GM12801 (cell line): ENCODE measurements at regions not wholly inside any gene's neighbourhood (a gene's known extent, or its start where the extent isn't known, plus 50 kb on each side); places are given as distances from the start of the nearest gene placed in this dataset.

Experiments used
- TF ChIP-seq, protein P1 (sequence below): IDR thresholded peaks from one replicate; pipeline ENCODE4 v1.5.1; 2011; ENCODE audit warnings: control low read depth; ENCODE audit not compliant: insufficient read length; ENCODE audit errors: extremely low read depth

DNA sequence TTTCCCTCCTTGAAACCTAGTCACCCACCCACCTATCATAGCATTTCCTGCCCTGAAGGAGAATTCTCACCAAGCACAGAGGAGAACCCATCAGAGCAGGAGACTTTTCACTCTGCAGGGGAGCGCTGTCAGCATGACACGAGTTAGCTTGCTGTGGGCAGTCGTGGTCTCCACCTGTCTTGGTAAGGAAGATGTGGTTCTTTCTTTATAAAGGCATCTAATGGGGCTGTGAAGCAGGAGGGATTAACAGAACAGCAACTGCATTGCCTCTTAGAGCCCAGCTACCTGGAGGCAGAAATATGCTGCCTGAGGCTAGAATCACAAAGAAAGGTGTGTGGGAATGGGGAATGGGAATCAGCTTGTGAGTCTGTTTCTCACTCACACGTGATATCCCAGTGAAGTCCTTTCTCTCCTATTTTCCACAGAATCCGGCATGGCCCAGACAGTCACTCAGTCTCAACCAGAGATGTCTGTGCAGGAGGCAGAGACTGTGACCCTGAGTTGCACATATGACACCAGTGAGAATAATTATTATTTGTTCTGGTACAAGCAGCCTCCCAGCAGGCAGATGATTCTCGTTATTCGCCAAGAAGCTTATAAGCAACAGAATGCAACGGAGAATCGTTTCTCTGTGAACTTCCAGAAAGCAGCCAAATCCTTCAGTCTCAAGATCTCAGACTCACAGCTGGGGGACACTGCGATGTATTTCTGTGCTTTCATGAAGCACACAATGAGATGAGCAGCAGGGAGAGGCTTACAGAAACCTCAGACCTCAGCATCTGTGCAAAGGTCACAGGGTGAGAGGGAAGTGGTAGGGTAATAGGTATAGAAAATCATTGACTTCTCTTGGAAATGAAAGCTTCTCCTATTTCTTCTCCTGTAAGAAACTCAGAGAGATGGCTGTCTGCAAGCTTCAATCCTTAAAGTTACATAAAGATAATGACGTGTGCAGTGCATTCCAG lies 316.9 kb downstream of the DAD1 start:
- TF ChIP-seq, protein P1, sequence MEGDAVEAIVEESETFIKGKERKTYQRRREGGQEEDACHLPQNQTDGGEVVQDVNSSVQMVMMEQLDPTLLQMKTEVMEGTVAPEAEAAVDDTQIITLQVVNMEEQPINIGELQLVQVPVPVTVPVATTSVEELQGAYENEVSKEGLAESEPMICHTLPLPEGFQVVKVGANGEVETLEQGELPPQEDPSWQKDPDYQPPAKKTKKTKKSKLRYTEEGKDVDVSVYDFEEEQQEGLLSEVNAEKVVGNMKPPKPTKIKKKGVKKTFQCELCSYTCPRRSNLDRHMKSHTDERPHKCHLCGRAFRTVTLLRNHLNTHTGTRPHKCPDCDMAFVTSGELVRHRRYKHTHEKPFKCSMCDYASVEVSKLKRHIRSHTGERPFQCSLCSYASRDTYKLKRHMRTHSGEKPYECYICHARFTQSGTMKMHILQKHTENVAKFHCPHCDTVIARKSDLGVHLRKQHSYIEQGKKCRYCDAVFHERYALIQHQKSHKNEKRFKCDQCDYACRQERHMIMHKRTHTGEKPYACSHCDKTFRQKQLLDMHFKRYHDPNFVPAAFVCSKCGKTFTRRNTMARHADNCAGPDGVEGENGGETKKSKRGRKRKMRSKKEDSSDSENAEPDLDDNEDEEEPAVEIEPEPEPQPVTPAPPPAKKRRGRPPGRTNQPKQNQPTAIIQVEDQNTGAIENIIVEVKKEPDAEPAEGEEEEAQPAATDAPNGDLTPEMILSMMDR = no peak

GRCh38 chr14:22268875-22269274 lies 320.1 kb downstream of the DAD1 start:
- TF ChIP-seq, protein P1 = no peak

- TF ChIP-seq, protein P1 = no peak
Observed at GRCh38 chr14:22266683-22267082, 322.3 kb downstream of the DAD1 start.

- TF ChIP-seq, protein P1 = no peak
Observed at GRCh38 chr14:22266142-22266442, 322.9 kb downstream of the DAD1 start.

GRCh38 chr14:22265319-22266141 lies 323.5 kb downstream of the DAD1 start:
- TF ChIP-seq, protein P1 = no peak

- TF ChIP-seq, protein P1 = no peak
Observed at GRCh38 chr14:22264759-22265158, 324.3 kb downstream of the DAD1 start.

- TF ChIP-seq, protein P1 = no peak
Observed at GRCh38 chr14:22263961-22264360, 325.1 kb downstream of the DAD1 start.
